OCI-LY3 (cell line): ENCODE measurements at regions not wholly inside any gene's neighbourhood (a gene's known extent, or its start where the extent isn't known, plus 50 kb on each side); places are given as distances from the start of the nearest gene placed in this dataset.

ENCODE experiments used
- H2AFZ ChIP-seq: fragments of 200-600, 300-600 bp; shearing (Covaris generic); 2 replicates; pipeline ENCODE4 v1.6.0; 2014; ENCODE audit warnings: antibody characterized with exemption, low read depth, low read length
- H3K27ac ChIP-seq: fragments of 200-600, 300-600 bp; sonication (generic); 2 replicates; pipeline ENCODE4 v1.5.1; 2014; ENCODE audit warnings: mild to moderate bottlenecking, low read length, moderate library complexity, mixed read lengths
- H3K27me3 ChIP-seq: fragments of 200-600, 300-600 bp; sonication (generic); 2 replicates; pipeline ENCODE4 v1.6.1; 2014; ENCODE audit warnings: low read depth, low read length, mixed read lengths
- H3K36me3 ChIP-seq: fragments of 200-600, 300-600 bp; sonication (generic); replicated peaks from 2 replicates; pipeline ENCODE3; 2014; ENCODE audit warnings: low read depth, low read length, mixed read lengths
- H3K4me1 ChIP-seq: fragments of 300-600, 200-600 bp; sonication (generic); 2 replicates; pipeline ENCODE4 v1.6.1; 2014; ENCODE audit warnings: low read length, mixed read lengths
- H3K4me2 ChIP-seq: fragments of 200-600, 300-600 bp; sonication (generic); 2 replicates; pipeline ENCODE4 v1.6.1; 2014; ENCODE audit warnings: low read length, mixed read lengths
- H3K4me3 ChIP-seq: fragments of 300-600, 200-600 bp; sonication (generic); 2 replicates; pipeline ENCODE4 v1.5.1; 2014; ENCODE audit warnings: antibody characterized with exemption, mild to moderate bottlenecking, low read length, moderate library complexity
- H3K79me2 ChIP-seq: fragments of 300-600, 200-600 bp; shearing (Covaris generic); 2 replicates; pipeline ENCODE4 v1.6.1; 2014; ENCODE audit warnings: mild to moderate bottlenecking, low read length, mixed read lengths
- H3K9ac ChIP-seq: fragments of 300-600, 200-600 bp; shearing (Covaris generic); 2 replicates; pipeline ENCODE4 v1.6.0; 2014; ENCODE audit warnings: mild to moderate bottlenecking, low read length, moderate library complexity
- H3K9me3 ChIP-seq: fragments of 200-600, 300-600 bp; shearing (Covaris generic); 2 replicates; pipeline ENCODE4 v1.6.1; 2014; ENCODE audit warnings: low read length, mixed read lengths; ENCODE audit not compliant: insufficient read depth
- H4K20me1 ChIP-seq: fragments of 200-600, 300-600 bp; sonication (generic); 2 replicates; pipeline ENCODE4 v1.6.1; 2016; ENCODE audit warnings: low read length, mixed read lengths; ENCODE audit not compliant: insufficient read depth
- EZH2phosphoT487 ChIP-seq: fragments of 200-600 bp; shearing (Covaris generic); IDR thresholded peaks from 2 replicates; pipeline ENCODE4 v1.6.1; 2018; ENCODE audit warnings: antibody characterized with exemption, mixed run types, low read depth
- TF ChIP-seq, protein P1 (sequence below): fragments of 200-600, 300-600 bp; sonication (generic); IDR thresholded peaks from 2 replicates; pipeline ENCODE4 v1.5.1; 2014; ENCODE audit warnings: antibody characterized with exemption, low read length, low read depth

DNA sequence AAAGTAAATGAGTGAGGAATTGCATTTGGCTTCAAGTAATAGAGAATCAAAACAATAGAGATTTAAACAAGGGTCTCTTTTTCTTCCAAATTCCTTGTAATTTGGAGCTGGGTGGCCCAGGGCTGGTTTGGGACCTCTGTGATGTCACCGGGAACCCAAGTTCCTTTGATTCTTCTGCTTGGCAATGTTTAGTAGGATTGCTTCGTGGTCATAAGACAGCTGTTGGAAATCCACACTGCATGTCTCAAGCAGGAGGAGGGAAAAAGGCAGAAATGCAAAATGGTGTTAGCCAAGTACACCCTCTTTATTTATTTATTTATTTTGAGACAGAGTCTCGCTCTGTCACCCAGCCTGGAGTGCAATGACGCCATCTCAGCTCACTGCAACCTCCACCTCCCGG is 72.6 kb upstream of the IL12B start:
- Histone ChIP-seq H3K27me3 (no peaks in the 10 kb centered on the region), H3K9ac (peak overlapping the region; percentile 29; the same call in 1 of the 2 replicates), H3K9me3 (no peaks in the 10 kb centered on the region), H3K4me2 (no peak overlapping the region), H3K4me3 (no peak overlapping the region), H4K20me1 (no peaks in the 10 kb centered on the region), H2AFZ (no peak overlapping the region), H3K27ac (peak overlapping the region; percentile 100), H3K36me3 (peaks cover 14% of the 10 kb centered on the region), H3K79me2 (peaks cover 29% of the 10 kb centered on the region), H3K4me1 (peaks cover 63% of the 10 kb centered on the region)
- TF ChIP-seq, protein P1, sequence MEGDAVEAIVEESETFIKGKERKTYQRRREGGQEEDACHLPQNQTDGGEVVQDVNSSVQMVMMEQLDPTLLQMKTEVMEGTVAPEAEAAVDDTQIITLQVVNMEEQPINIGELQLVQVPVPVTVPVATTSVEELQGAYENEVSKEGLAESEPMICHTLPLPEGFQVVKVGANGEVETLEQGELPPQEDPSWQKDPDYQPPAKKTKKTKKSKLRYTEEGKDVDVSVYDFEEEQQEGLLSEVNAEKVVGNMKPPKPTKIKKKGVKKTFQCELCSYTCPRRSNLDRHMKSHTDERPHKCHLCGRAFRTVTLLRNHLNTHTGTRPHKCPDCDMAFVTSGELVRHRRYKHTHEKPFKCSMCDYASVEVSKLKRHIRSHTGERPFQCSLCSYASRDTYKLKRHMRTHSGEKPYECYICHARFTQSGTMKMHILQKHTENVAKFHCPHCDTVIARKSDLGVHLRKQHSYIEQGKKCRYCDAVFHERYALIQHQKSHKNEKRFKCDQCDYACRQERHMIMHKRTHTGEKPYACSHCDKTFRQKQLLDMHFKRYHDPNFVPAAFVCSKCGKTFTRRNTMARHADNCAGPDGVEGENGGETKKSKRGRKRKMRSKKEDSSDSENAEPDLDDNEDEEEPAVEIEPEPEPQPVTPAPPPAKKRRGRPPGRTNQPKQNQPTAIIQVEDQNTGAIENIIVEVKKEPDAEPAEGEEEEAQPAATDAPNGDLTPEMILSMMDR, result no peak
- no peak for TF ChIP-seq EZH2phosphoT487

DNA sequence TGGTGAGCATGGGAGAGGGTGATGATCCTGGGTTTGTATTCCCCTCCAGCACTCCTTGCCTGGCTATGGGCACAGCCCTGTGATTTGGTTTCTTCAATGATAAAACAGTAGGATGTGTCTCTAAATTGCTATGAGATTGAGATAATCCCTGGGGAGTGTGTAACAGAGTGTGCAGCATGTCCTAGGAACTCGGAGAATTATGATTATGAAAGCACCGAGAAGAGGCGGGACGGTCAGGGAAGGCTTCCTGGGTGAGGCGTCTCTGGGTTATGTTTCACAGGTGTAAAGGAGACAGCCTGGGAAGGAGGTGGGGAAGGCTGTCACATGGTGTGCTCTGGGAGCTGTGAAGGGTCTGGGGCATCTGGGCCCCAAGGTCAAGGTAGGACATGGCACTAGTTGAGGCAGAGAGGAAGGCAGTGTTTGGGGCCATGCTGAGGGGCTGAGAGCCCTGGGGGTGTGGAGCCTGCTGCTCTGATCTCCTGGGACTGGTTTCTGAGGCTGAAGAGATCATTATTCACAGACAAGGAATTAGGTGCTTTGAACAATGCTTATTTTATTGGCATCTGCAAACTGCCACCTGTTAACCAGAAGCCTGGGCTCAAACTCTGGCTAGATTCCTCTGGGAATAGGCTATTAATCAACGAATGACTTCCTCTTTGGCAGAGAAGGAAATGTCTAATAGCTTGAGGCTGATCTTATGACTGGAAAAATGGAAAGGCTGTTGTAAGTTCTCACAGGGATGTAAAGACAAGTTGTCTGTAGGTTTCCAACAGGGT is 73.8 kb upstream of the IL12B start:
- peaks cover 76% of the 10 kb centered on the region for H3K4me1 ChIP-seq
- no peak for TF ChIP-seq EZH2phosphoT487
- TF ChIP-seq, protein P1, result no peak
- peaks cover 14% of the 10 kb centered on the region for H3K36me3 ChIP-seq
- peak overlapping the region; percentile 100 for H3K27ac ChIP-seq
- H3K9ac ChIP-seq, result peak overlapping the region; percentile 90
- H3K9me3 ChIP-seq, result no peaks in the 10 kb centered on the region
- no peaks in the 10 kb centered on the region for H4K20me1 ChIP-seq
- H3K4me3 ChIP-seq, result no peak overlapping the region
- H2AFZ ChIP-seq, result no peak overlapping the region
- peaks cover 32% of the 10 kb centered on the region for H3K79me2 ChIP-seq
- peak overlapping the region; percentile 62 for H3K4me2 ChIP-seq
- H3K27me3 ChIP-seq, result no peaks in the 10 kb centered on the region

DNA sequence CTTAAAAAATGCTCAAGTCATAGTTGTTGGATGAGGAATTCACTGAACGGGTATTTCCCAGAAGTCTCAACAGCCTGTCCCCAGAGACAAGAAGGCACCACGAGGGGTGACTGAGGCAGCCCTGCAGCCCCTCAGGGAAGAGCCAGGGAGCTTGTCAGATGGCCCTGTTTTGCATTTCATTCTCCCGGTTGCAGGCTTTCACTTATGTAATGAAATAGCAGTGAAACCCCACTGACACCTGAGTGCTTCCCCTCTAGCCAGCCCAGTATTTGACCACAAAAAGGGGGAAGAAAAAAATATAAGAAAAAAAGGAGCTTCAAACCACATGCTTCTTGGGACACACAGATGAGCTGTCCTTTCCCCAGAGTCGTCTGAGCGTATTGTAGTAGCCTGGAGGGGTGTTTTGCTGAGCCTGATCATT is 75.3 kb upstream of the IL12B start:
- Histone ChIP-seq H3K4me1 (peaks cover 89% of the 10 kb centered on the region), H4K20me1 (no peaks in the 10 kb centered on the region), H3K9ac (peak overlapping the region; percentile 90), H3K79me2 (peaks cover 32% of the 10 kb centered on the region), H2AFZ (no peak overlapping the region), H3K27me3 (no peaks in the 10 kb centered on the region), H3K27ac (peak overlapping the region; percentile 100), H3K9me3 (no peaks in the 10 kb centered on the region), H3K4me2 (peak overlapping the region; percentile 62), H3K36me3 (peaks cover 9% of the 10 kb centered on the region), H3K4me3 (0 out of 2 replicates have a peak overlapping the region, but pooled peaks have one; percentile 1)
- TF ChIP-seq, protein P1, result no peak
- no peak for TF ChIP-seq EZH2phosphoT487

DNA sequence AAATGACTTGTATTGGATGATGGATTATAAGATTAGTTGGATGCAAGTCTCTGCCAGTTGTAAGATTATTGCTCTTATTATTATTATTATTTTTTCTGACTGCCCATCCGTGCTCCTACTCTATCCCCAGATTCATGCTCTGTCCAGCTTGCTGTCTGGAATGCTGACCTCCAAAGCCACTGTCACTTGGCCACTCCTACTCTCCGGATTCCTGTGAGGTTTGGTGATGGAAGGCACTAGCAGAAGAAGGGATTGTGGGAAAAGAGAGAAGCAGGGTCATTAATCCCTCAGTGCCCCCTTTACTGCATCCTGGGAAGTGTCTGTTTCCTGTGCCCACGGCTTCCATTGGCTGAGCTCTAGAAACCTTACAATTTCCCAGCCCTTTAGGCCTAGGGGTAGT is 76.3 kb upstream of the IL12B start:
- no peaks in the 10 kb centered on the region for H3K27me3 ChIP-seq
- H3K9ac ChIP-seq, result peak overlapping the region; percentile 88

More for the DNA sequence above, 76.3 kb upstream of the IL12B start:
- peak overlapping the region; percentile 100 for H3K27ac ChIP-seq
- TF ChIP-seq, protein P1, result no peak
- no peak for TF ChIP-seq EZH2phosphoT487
- H3K36me3 ChIP-seq, result peaks cover 9% of the 10 kb centered on the region
- H3K4me1 ChIP-seq, result peaks cover 95% of the 10 kb centered on the region
- H3K4me2 ChIP-seq, result peak overlapping the region; percentile 57; the same call in 1 of the 2 replicates
- no peaks in the 10 kb centered on the region for H3K9me3 ChIP-seq
- H4K20me1 ChIP-seq, result no peaks in the 10 kb centered on the region
- H3K4me3 ChIP-seq, result no peak overlapping the region
- H2AFZ ChIP-seq, result no peak overlapping the region
- H3K79me2 ChIP-seq, result peaks cover 39% of the 10 kb centered on the region
